GM12892 (cell line): ENCODE measurements at regions not wholly inside any gene's neighbourhood (a gene's known extent, or its start where the extent isn't known, plus 50 kb on each side); places are given as distances from the start of the nearest gene placed in this dataset.

Experiments
- POLR2A ChIP-seq: IDR thresholded peaks from 2 replicates; pipeline ENCODE4 v1.6.1; 2011; ENCODE audit warnings: low read depth, low read length, control low read depth
- POLR2AphosphoS5 ChIP-seq: IDR thresholded peaks from 2 replicates; pipeline ENCODE4 v1.6.1; 2011; ENCODE audit warnings: low read depth, low read length, control low read depth
- TAF1 ChIP-seq: IDR thresholded peaks from 2 replicates; pipeline ENCODE4 v1.6.1; 2011; ENCODE audit warnings: low read depth, mild to moderate bottlenecking, control low read depth, low read length, borderline replicate concordance

DNA sequence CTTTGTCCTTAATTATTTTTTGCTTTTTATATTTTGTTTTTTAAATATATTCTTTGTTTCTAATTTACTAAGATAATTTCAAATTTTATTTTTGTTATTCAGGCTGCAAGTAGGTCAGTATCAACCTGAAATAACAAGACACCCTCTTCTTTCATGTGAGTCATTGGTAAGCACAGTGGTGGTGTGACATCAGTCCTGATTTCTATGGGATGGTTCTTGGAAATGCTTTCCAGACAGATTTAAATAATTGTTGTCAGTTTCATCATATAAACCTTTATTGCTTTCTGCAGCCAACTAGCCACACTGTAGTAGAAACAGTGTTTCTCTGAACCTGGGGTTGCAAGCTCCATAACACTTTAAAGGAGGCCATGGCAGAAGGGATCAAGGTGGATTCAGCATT lies 157.5 kb upstream of the C21orf91 start:
- TF ChIP-seq POLR2AphosphoS5 (no peak), POLR2A (no peak), TAF1 (no peak)
